SU-DHL-6 (cell line): ENCODE measurements at regions not wholly inside any gene's neighbourhood (a gene's known extent, or its start where the extent isn't known, plus 50 kb on each side); places are given as distances from the start of the nearest gene placed in this dataset.

Source experiments
- EZH2phosphoT487 ChIP-seq: fragments of 200-600 bp; sonication (generic), shearing (Covaris generic); conservative IDR thresholded peaks from 2 replicates; pipeline ENCODE4 v1.6.1; 2018; ENCODE audit warnings: mild to moderate bottlenecking, antibody characterized with exemption, low read length, moderate library complexity, mixed read lengths
- TF ChIP-seq, protein P1 (sequence below): fragments of 200-600 bp; sonication (generic); IDR thresholded peaks from one replicate; pipeline ENCODE4 v1.5.1; 2017; ENCODE audit warnings: antibody characterized with exemption, mild to moderate bottlenecking, low read length, moderate library complexity; ENCODE audit not compliant: insufficient read depth, poor library complexity, severe bottlenecking

DNA sequence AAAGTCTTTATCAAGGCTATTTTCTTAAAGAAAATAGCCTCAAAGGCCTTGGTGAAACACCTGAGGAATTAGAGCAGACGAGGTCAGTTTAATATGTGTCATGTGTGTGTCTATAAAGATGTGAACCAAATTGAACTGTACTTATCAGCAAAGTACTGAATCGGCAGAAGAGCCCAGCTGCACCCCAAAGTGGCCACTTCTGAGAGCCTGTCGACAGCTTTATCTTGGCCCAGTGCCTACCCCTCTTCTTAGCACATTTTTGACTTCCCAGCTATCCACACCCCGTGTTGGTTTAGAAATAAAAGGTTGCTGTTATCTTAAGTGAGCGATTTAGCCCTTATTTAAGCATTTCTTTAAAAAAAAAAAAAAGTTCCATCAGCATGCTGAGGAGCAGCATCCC is 329.7 kb downstream of the FBXW7 start:
- TF ChIP-seq, protein P1, sequence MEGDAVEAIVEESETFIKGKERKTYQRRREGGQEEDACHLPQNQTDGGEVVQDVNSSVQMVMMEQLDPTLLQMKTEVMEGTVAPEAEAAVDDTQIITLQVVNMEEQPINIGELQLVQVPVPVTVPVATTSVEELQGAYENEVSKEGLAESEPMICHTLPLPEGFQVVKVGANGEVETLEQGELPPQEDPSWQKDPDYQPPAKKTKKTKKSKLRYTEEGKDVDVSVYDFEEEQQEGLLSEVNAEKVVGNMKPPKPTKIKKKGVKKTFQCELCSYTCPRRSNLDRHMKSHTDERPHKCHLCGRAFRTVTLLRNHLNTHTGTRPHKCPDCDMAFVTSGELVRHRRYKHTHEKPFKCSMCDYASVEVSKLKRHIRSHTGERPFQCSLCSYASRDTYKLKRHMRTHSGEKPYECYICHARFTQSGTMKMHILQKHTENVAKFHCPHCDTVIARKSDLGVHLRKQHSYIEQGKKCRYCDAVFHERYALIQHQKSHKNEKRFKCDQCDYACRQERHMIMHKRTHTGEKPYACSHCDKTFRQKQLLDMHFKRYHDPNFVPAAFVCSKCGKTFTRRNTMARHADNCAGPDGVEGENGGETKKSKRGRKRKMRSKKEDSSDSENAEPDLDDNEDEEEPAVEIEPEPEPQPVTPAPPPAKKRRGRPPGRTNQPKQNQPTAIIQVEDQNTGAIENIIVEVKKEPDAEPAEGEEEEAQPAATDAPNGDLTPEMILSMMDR, result no peak
- no peak for TF ChIP-seq EZH2phosphoT487
